ENCODE measurements at regions not wholly inside any gene's neighbourhood (a gene's known extent, or its start where the extent isn't known, plus 50 kb on each side); places are given as distances from the start of the nearest gene placed in this dataset.

GRCh38 chr12:123042833-123043232 lies 62.4 kb downstream of the ARL6IP4 start:
- DNase-seq (ENCODE audit: low read depth in 1 of 2, low spot score in 1 of 2), result no peak

DNA sequence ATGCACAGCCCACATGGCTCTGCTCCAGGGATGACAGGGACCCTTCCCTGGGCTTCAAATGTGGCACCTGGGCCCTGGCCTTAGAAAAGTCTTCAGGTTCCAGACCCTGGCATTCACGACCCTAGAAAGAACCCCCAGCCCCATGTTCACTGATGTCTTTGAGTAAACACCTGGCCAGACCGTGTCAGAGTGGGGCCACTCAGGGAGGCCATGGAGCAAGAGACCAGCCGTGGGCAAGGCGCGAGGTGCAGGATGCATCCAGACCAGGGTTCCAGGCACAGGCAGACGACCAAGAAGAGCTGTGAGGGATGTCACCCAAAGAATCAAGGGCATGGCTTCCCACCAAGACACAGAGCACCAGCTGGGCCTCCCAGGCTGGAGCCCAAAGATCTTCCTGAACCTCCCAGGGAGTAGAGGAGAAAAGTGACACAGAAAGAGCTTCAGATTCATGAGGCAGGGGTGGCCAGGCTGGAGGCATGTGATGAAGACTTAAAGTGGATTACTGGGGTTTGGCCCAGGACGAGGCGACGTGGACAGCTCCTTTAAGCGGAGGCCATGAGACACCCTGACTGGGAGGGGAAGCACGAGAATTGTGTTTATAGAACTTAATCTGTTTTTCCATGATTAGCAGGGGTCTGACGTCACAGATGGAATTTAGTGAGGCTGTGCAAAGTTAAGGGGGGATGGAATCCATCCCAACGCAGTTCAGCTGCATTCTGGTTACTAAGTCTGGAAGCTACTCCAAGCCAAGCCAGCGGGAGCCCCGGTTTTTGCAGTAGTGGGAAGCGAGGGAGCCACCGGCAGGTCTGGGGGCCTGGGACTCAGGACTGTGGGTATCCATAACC lies 61.6 kb downstream of the ARL6IP4 start:
- no peak for DNase-seq (ENCODE audit: low read depth in 1 of 2, low spot score in 1 of 2)

DNA sequence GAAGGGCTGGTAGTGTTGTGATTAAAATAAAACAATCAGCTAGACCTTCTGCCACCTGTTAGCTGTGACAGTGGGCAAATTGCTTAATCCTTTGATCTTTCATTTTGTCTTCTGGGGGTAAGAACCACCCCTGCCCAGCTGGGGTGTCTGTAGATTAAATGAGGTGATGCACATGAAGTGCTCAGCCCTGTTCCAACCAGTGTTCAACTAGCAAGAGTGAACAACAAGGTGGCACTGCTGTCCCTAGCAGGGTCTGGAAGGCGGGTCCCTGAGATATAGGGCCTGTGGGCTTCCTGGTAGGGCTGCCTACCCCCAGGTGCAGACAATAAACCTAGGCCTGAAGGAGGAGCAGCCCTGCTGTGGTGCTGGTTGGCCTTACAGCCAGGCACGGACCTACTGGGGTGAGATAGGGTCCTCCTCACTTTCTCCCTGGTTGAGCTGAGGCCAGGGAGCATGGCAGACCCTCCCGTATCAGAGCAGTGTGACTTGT lies 60.6 kb downstream of the ARL6IP4 start:
- DNase-seq (ENCODE audit: low read depth in 1 of 2, low spot score in 1 of 2), result no peak

DNA sequence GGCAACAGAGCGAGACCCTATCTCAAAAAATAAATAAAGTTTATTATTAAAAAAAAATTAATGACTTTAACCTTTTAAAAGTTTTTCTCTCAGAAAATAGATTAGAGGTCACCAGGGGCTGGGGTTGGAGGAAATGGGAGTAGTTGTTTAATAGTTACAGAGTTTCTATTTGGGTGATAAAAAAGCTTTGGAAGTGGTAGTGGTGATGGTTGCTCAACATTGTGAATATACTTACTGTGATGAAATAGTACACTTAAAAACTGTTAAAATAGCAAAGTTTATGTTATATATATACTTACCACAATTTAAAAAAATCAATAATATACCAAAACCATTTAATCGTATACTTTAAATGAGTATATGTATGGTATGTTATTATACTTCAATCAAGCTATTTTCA lies 59.6 kb downstream of the ARL6IP4 start:
- DNase-seq (ENCODE audit: low read depth in 1 of 2, low spot score in 1 of 2), result no peak

DNA sequence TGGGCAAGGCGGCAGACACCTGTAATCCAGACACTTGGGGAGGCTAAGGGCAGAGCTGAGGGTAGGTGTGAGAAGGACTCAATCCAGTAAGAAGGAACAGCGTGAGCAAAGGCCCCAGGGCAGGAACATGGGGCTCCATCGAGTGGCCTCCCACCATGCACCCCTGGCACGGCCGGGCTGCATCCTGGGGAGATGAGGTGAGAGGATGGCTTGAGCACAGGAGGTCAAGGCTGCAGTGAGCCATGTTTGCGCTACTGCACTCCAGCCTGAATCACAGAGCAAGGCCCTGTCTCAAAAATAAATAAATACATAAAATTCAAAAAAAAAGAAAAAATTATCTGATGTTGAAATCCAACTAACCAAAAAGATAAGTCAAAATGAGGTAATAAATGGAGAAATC lies 58.5 kb downstream of the ARL6IP4 start:
- no peak for DNase-seq (ENCODE audit: low read depth in 1 of 2, low spot score in 1 of 2)

DNA sequence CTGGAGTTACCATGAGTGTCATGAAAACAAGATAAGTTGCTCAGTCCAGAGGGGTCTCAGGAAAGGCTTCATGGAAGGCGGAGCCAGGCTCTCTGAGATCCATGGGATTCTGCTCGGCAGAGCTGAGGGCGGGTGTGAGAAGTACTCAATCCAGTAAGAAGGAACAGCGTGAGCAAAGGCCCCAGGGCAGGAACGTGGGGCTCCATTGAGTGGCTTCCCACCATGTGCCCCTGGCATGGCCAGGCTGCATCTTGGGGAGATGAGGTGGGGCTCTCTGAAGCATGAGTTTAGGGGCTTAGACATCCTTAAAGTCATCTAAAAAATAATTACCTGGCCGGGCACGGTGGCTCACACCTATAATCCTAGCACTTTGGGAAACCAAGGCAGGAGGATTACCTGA lies 58.0 kb downstream of the ARL6IP4 start:
- DNase-seq (ENCODE audit: low read depth in 1 of 2, low spot score in 1 of 2), result no peak

DNA sequence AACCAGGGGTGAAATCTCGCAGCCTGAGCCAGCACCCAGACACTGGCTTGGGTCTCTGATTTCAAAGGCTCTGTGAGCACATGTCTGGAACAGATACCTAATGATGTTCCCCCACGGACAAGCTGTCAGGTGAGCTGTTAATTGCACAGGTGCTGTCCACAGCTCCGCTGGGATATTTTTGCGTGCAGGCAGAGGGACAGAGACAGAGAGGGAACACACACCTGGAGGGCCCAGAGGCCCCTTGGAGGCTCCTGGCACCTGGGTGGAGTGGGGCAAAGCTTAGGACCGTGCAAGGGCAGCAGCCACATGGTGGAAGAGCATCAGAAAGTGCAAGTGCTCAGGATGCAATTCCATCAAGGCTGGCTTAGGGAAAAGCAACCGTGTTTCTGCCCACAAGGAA lies 57.3 kb downstream of the ARL6IP4 start:
- no peak for DNase-seq (ENCODE audit: low read depth in 1 of 2, low spot score in 1 of 2)

GRCh38 chr12:123036466-123037285 lies 56.2 kb downstream of the ARL6IP4 start:
- no peak for DNase-seq (ENCODE audit: low read depth in 1 of 2, low spot score in 1 of 2)

GRCh38 chr12:123035841-123036240 lies 55.4 kb downstream of the ARL6IP4 start:
- no peak for DNase-seq (ENCODE audit: low read depth in 1 of 2, low spot score in 1 of 2)

GRCh38 chr12:123034865-123035264 lies 54.4 kb downstream of the ARL6IP4 start:
- no peak for DNase-seq (ENCODE audit: low read depth in 1 of 2, low spot score in 1 of 2)

DNA sequence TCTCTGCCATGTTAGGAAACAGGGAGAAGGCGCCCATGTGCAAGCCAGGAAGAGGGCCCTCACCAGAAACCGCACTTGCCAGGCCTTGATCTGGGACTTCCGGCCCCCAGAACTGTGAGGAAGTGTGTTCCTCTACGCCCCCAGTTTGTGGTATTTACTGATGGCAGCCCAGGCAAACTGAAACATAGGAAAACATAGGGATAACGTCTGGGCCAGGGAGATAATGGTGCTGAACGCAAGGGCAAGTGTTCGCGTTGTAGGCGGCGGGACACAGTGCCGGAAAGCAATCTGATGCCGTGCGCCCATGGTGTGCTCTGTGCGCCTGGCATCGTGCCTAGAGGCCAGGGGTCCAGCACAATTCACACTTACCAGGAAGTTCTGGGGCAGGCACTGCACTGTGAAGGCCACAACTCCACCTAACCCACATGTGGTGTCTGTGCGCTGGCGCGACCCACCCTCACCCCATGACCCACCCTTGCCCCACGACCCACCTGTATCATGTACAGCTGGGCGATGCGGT lies 53.6 kb downstream of the ARL6IP4 start:
- DNase-seq (ENCODE audit: low read depth in 1 of 2, low spot score in 1 of 2), result no peak

GRCh38 chr12:123033392-123034021 lies 53.0 kb downstream of the ARL6IP4 start:
- no peak for DNase-seq (ENCODE audit: low read depth in 1 of 2, low spot score in 1 of 2)

DNA sequence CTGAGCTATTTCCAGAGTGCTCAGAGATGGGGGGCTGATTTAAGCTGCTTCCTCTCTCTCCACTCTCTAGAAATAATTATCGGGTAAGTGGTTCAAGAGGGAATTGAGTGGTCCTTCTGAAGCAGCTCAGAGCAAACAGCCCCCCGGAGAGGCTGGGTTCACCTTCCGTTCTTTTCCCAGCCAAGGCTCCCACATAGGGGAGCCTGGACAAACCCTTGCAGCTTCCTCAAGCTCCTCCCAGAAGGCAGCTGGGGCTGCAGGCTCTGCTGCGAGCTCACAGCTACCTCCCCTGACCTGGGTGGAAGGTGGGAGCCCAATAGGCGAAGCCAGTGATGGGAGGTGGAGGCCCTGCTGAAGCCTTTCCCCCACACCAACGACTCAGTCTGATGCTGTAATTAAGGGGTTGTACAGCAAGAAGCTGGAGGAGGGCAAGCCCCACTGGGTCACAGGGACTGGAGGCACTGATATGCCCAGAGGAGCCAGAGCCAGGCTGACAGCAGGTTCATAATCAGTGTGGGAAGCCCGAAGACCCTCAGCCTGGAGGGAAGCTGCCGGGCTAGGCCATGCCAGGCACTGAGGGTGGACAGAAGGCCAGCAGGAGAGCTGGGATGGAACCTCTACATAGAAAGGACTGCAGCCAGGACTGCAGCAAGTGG lies 52.4 kb downstream of the ARL6IP4 start:
- no peak for DNase-seq (ENCODE audit: low read depth in 1 of 2, low spot score in 1 of 2)

Data from activated T-helper 1 cell treated with anti-CD3 and anti-CD28 coated beads, Interleukin-2, amount 50 U/mL, for 16 hours (primary cell).